CD4-positive, alpha-beta T cell (primary cell): ENCODE measurements at regions not wholly inside any gene's neighbourhood (a gene's known extent, or its start where the extent isn't known, plus 50 kb on each side); places are given as distances from the start of the nearest gene placed in this dataset.

ENCODE experiments used
- ATAC-seq: fragments of 200-7000 bp; cut with Tn5 transposase; one replicate; pipeline ENCODE4 v1.10.0; 2022; ENCODE audit warnings: mild to moderate bottlenecking; ENCODE audit not compliant: poor library complexity
- CTCF ChIA-PET: fragments of 350-600 bp; sonication (Branson Sonifier 250); formaldehyde crosslinking; loops from one replicate; lab custom pipeline; 2021; ENCODE audit warnings: antibody characterized with exemption, inconsistent platforms; lab: Charles Lee
- POLR2A ChIA-PET: fragments of 350-600 bp; sonication (Branson Sonifier 250); formaldehyde crosslinking; loops from one replicate; lab custom pipeline; 2021; ENCODE audit warnings: antibody characterized with exemption, inconsistent platforms; lab: Charles Lee
- DNase-seq, 14 experiments: peaks; one replicate each; pipeline ENCODE4 v3.0.0-alpha.2; 2013 to 2020; ENCODE audit warnings: mixed read lengths in 2 of 14
- H3K27ac ChIP-seq, 2 donors: one replicate each; pipeline versions ENCODE4 v1.5.1 to v1.7.0; 2013; ENCODE audit warnings: low read length in 2 of 2, low read depth in 1 of 2, mild to moderate bottlenecking in 1 of 2
- H3K27me3 ChIP-seq, 2 experiments: 1 replicate in 1 of 2; 2 replicates in 1 of 2; pipeline versions ENCODE4 v1.6.1 to v1.7.0; 2013; ENCODE audit warnings: low read length in 2 of 2, control low read depth in 1 of 2, mild to moderate bottlenecking in 1 of 2, moderate library complexity in 1 of 2; ENCODE audit not compliant: insufficient read depth in 2 of 2, control insufficient read depth in 1 of 2
- H3K36me3 ChIP-seq: one replicate; pipeline ENCODE4 v1.6.1; 2013; ENCODE audit warnings: low read length, control low read depth; ENCODE audit not compliant: insufficient read depth
- H3K4me1 ChIP-seq: one replicate; pipeline ENCODE4 v1.6.1; 2013; ENCODE audit warnings: low read length, control low read depth; ENCODE audit not compliant: insufficient read depth
- H3K4me3 ChIP-seq: one replicate; pipeline ENCODE4 v1.5.1; 2013; ENCODE audit warnings: mild to moderate bottlenecking, low read length, moderate library complexity
- H3K9me3 ChIP-seq, 2 experiments: 1 replicate in 1 of 2; 2 replicates in 1 of 2; pipeline versions ENCODE4 v1.6.1 to v1.7.0; 2013; ENCODE audit warnings: low read length in 2 of 2, mild to moderate bottlenecking in 2 of 2, control low read depth in 1 of 2, moderate library complexity in 1 of 2; ENCODE audit not compliant: control insufficient read depth in 1 of 2, insufficient read depth in 1 of 2
- H3K27ac Mint-ChIP-seq: one replicate; pipeline ENCODE4 v1.8.0; 2020; ENCODE audit warnings: mixed read lengths
- H3K27me3 Mint-ChIP-seq: one replicate; pipeline ENCODE4 v1.8.0; 2021; ENCODE audit warnings: mixed read lengths
- H3K36me3 Mint-ChIP-seq: one replicate; pipeline ENCODE4 v1.8.0; 2021; ENCODE audit warnings: low read depth, mixed read lengths
- H3K4me1 Mint-ChIP-seq: one replicate; pipeline ENCODE4 v1.8.0; 2021; ENCODE audit warnings: low read depth, mixed read lengths
- H3K4me3 Mint-ChIP-seq: one replicate; pipeline ENCODE4 v1.8.0; 2020; ENCODE audit warnings: mild to moderate bottlenecking, mixed read lengths
- H3K9me3 Mint-ChIP-seq: one replicate; pipeline ENCODE4 v1.8.0; 2020; ENCODE audit warnings: mixed read lengths
- CTCF ChIP-seq: fragments of 200-600 bp; IDR thresholded peaks from one replicate; pipeline ENCODE4 v1.8.0; 2022; ENCODE audit warnings: antibody characterized with exemption, mild to moderate bottlenecking
- intact Hi-C, 2 experiments: fragments of 100-400 bp; cut with DNase I in 1 of 2; cut with micrococcal nuclease in 1 of 2; formaldehyde crosslinking; loops; one replicate each; pipeline versions ENCODE4 v1.15.1 to v1.9.0; 2023 to 2025; cut with DNase I, micrococcal nuclease

DNA sequence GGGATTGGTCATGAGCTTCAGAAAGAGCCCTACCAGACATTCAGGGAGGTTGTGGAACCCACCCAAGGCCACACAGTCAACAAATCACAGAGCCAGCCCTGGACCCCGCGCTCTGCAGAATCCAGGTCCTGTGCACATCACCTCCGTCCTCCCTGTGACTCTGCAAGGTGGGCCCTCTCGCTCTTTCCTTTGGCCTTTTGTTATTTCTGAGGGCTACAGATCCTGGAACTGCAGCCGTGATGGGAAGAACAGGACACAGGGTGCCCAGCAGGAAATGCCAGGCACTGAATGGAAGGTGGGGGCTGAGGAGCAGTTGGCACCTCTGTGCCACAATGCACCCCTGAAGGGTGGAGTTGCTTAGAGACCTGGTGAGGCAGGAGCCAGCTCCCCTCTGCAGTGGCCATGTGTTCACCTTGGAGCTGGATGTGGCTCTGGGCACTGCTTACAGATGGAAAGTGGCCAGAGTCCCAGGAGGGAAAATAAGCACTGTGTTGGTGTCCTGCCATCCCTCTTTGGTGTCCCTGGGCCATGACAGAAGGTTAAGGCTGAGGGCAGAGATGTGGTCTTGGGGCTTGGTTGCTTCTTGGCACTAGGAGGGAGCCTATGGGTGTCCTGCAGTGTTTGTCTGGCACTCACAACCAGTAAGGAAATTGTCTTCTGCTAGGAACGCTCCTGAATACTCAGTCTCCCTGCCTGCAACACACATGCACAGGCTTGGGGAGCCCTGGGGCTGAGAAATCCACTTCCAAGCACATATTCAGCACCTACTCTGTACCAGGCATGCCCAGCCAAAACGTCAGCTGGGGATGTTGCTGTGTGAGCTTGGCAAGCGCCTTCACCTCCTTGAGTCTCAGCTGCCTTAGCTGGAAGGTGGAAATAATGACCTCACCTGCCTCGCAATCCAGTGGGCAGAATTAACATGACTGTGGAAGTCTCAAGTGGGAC is 98.0 kb upstream of the SLC6A6 start:
- no peak for ATAC-seq
- Mint-ChIP-seq H3K36me3 (no peaks in the 10 kb centered on the region), H3K27ac (no peak overlapping the region), H3K4me3 (no peak overlapping the region), H3K4me1 (no peaks in the 10 kb centered on the region), H3K9me3 (no peaks in the 10 kb centered on the region), H3K27me3 (peaks cover 20% of the 10 kb centered on the region)
- Histone ChIP-seq H3K36me3 (no peaks in the 10 kb centered on the region), H3K9me3 (peaks cover 0 to 8% of the 10 kb centered on the region in 2 experiments), H3K27ac (no peak overlapping the region), H3K4me3 (no peak overlapping the region), H3K27me3 (peaks cover 0 to 4% of the 10 kb centered on the region in 2 experiments), H3K4me1 (peaks cover 12% of the 10 kb centered on the region)
- intact Hi-C loops, result no loop called here
- DNase-seq, result no peak
- POLR2A ChIA-PET, result no interaction called here
- CTCF ChIA-PET, result no interaction called here
- TF ChIP-seq CTCF, result no peak

DNA sequence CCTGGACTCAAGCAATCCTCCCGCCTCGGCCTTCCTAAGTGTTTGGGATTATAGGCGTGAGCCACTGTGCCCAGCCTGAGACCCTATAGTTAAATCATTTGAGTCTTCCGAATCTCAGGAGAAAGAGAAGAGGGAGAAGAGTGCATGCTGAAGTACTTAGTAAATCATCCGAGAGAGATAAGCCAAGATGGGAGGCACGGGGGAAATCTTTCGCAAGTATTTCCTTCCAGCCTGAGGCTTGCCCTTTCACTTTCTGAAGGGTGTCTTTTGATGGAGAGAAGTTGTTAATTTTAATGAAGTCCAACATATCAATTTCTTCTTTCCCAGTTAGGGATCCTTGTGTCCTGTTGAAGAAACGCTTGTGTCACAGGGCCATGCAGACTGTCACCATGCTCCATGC is 97.1 kb upstream of the SLC6A6 start:
- H3K4me3 Mint-ChIP-seq, result no peak overlapping the region
- TF ChIP-seq CTCF, result no peak
- peaks cover 0 to 4% of the 10 kb centered on the region in 2 experiments for H3K27me3 ChIP-seq

DNA sequence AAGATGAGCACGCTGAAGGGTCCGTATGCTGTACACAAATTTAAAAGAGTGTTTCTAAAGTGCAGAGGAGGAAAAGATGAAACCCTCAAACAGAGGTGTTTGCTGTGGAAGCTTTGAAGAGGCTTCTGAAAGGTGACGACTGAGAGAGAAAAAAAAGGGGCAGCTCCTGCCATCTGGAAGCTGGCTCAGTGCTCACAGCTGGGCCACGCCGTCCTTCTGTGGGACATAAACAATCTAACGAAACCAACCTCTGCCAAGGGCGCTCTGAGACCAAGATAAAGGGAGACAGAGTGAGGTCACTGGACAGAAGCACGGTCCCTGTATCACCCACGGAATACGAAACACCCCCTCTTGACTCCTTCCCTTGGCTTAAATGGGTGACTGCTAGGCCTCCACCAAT is 96.3 kb upstream of the SLC6A6 start:
- Mint-ChIP-seq H3K9me3 (no peaks in the 10 kb centered on the region), H3K4me3 (no peak overlapping the region), H3K27me3 (peaks cover 20% of the 10 kb centered on the region), H3K27ac (no peak overlapping the region), H3K36me3 (no peaks in the 10 kb centered on the region), H3K4me1 (no peaks in the 10 kb centered on the region)
- DNase-seq, result no peak
- TF ChIP-seq CTCF, result no peak
- H3K27ac ChIP-seq, result no peak overlapping the region
- H3K36me3 ChIP-seq, result no peaks in the 10 kb centered on the region
- H3K27me3 ChIP-seq, result peaks cover 0 to 4% of the 10 kb centered on the region in 2 experiments
- CTCF ChIA-PET, result no interaction called here
- H3K4me3 ChIP-seq, result no peak overlapping the region
- peaks cover 0 to 8% of the 10 kb centered on the region in 2 experiments for H3K9me3 ChIP-seq
- no peak for ATAC-seq
- intact Hi-C loops, result no loop called here
- H3K4me1 ChIP-seq, result peaks cover 12% of the 10 kb centered on the region
- POLR2A ChIA-PET, result no interaction called here

More for the DNA sequence above, 97.1 kb upstream of the SLC6A6 start:
- DNase-seq (no peak), ATAC-seq (no peak)
- Histone ChIP-seq H3K9me3 (peaks cover 0 to 8% of the 10 kb centered on the region in 2 experiments), H3K4me1 (peaks cover 12% of the 10 kb centered on the region), H3K27ac (no peak overlapping the region), H3K36me3 (no peaks in the 10 kb centered on the region), H3K4me3 (no peak overlapping the region)
- no peaks in the 10 kb centered on the region for H3K9me3 Mint-ChIP-seq
- H3K36me3 Mint-ChIP-seq, result no peaks in the 10 kb centered on the region
- ChIA-PET CTCF (no interaction called here), POLR2A (no interaction called here)
- peaks cover 20% of the 10 kb centered on the region for H3K27me3 Mint-ChIP-seq
- intact Hi-C loops, result no loop called here
- H3K27ac Mint-ChIP-seq, result no peak overlapping the region
- no peaks in the 10 kb centered on the region for H3K4me1 Mint-ChIP-seq
